Fibroblast of skin of left biceps (primary cell): ENCODE measurements at regions not wholly inside any gene's neighbourhood (a gene's known extent, or its start where the extent isn't known, plus 50 kb on each side); places are given as distances from the start of the nearest gene placed in this dataset.

Experiments used
- DNase-seq, 2 experiments: peaks; one replicate each; pipeline ENCODE4 v3.0.0-alpha.2; 2013; ENCODE audit warnings: low read depth in 2 of 2

- no peak for DNase-seq
Observed at GRCh38 chr14:44010595-44010994, 496.5 kb downstream of the FSCB start.

DNA sequence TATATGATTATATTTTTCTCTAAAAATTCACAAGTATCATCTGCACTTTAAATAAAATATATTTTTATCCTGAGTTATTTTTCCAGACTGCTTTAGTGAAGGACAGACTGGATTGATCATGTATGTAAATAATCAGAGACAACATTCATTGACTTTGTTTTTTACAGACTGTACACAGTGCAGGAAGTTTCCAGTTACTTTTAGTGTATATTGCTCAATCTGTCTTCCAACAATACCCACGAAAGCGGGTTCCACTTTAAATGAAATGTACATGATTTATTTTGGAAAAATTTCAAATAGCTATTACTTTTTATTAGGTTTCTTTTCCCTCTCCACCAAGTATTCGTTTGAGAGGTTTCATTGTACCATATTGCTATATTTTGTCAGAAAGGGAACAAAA lies 497.0 kb downstream of the FSCB start:
- no peak for DNase-seq

DNA sequence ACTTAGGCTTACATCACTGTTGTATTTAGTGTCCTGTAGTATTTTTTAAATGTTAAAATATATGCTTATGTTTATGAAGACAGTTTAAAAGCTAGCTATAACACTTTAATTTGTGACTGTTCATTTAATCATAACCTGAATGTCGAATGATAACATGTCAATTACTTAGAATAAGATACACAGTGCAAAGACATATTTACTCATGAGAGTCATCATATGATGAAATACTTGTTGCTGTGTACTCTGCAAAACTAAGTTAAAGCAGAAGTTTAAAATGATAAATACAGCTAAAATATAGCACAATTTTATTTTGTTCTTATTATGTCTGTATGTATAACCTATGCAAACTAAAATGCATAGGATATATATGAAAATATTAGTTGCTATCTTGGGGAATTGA lies 497.4 kb downstream of the FSCB start:
- DNase-seq, result no peak

DNA sequence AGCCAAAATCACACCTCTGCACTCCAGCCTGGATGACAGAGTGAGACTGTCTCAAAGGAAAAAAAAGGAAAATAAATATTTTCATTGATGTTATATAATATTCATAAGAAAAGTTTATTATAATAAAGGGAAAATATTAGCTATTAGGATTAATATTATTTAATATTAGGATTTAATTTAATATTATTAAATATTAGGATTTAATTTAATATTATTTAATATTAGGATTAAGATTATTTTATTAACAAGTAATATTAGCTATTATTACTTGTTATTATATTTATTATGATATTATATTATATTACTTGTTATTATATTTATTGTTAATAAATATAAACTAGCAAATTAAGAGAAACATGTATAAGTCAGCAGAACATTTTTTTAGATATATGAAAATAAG lies 518.1 kb downstream of the FSCB start:
- no peak for DNase-seq

DNA sequence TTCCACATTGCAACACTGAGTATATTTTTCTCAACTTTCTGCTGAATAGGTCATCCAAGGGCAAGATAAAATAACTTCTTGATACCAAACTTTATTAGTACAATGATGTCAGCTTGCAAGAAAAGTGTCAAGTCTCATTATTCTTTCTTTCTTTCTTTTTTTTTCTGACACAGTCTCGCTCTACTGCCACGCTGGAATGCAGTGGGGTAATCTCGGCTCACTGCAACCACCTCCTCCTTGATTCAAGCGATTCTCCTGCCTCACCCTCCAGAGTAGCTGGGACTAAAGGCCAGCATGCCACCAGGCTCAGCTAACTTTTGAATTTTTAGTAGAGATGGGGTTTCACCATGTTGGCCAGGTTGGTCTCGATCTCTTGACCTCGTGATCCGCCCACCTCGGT lies 523.4 kb downstream of the FSCB start:
- DNase-seq, result no peak

DNA sequence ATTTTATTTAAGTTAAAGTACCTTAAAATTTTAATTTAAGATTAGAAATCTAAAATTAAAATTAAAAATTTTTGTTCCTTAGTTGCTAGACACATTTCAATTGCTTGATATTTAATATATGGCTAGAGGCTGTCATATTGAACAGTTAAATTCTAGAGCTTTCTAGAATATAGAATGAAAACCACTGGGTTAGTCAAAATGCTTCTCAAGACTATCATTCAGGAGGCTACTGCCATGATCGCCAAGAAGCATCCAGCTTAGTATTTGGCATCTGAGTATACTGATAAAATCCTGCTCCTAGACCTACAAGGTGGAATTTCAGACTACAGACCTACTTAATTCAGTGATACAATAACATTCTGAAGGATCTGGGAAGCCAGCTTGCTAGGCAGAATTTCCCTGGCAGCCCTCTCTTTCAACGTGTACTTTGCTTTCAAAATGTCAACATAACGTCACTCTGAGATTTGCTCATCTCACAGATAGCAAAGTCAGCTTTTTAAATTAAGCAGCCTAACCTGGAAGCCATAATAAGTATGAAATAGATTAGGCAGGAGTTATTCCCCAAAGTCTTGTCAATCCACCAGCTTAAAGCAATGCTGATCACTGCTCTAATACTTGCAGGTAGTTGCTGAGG lies 525.8 kb downstream of the FSCB start:
- DNase-seq, result no peak

GRCh38 chr14:43956741-43957140 lies 550.3 kb downstream of the FSCB start:
- no peak for DNase-seq

DNA sequence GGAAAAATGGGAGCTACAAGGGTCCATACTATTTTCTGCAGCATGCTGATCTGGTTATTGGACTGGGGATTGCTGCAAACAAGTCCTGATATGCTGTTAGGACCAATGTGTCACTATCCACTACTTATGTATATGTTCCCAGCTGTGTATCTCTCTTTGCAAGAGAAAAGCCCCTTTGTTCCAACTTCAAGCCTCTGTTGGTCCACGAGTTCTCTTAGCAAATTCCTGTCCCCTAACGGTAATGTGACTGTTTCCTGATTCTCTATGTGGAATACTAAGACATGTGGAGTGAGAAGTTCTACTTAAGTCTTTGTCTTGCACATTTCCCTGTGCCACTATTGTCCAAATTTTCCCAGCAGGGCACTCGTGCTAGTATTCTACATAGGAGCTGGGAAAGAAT lies 557.7 kb downstream of the FSCB start:
- DNase-seq, result no peak

GRCh38 chr14:43939836-43940235 lies 567.2 kb downstream of the FSCB start:
- DNase-seq, result no peak

DNA sequence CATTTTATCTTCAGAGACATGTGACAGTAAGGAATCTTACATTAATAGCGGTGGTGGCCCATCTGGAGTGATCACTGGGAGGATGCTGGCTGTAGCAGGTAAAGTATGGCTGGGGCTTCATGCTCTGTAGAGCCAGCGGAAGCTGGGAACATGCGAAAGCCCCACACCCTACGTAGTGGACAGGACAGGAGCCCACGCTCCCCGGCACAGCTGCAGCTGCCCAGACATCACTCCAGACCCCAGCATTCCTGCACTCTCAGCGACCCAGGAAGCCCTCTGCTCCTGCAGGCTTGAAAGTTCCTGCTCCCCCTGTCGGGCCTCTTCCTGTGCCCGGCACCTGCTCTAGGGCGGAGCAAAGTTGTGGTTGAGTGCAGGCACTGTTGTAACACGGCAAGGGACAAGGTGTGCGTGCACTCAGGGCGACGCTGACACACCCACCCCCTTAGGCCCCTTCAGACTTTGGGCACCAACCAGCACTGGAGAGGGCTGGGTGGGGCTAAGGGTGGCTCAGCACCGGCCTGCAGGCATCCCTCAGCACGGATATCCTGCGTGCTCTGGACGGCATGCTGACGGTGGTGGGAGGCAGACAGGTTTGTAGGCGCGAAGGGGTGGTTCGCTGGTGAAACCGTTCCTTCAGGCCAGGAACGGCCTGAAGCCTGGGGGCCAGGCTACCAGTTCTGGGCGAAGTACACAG lies 568.3 kb downstream of the FSCB start:
- no peak for DNase-seq

- no peak for DNase-seq
Observed at GRCh38 chr14:43937001-43937400, 570.1 kb downstream of the FSCB start.

- DNase-seq, result no peak
Observed at GRCh38 chr14:43934102-43934501, 573.0 kb downstream of the FSCB start.

DNA sequence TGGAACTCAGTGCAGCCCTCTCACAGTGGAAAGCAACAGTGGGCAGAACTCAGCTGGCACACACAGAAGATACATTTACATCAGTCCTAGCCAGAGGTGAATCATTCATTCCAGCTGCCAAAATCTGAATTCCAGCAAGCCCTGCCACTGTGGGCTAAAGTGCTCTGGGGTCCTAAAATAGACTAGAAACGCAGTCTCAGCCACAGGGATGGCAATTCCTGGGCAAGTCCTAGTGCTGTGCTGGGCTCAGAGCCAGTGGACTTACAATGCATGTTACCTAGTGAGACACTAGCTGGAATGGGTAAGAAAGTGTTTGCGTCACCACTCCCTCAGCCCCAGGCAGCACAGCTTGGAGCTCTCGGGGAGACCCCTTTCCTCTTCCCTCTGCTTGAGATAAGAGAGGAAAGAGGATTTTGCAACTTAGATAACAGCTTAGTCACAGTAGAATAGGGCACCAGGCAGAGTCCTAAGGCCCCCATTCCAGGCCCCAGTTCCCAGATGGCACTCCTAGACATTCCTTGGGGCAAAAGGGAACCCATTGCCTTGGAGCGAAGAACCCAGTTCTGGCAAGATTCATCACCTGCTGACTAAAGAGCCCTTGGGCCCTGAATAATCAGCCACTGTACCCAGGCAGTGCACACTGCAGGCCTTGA lies 592.9 kb downstream of the FSCB start:
- no peak for DNase-seq

GRCh38 chr14:43903209-43903608 lies 603.9 kb downstream of the FSCB start:
- DNase-seq, result no peak

DNA sequence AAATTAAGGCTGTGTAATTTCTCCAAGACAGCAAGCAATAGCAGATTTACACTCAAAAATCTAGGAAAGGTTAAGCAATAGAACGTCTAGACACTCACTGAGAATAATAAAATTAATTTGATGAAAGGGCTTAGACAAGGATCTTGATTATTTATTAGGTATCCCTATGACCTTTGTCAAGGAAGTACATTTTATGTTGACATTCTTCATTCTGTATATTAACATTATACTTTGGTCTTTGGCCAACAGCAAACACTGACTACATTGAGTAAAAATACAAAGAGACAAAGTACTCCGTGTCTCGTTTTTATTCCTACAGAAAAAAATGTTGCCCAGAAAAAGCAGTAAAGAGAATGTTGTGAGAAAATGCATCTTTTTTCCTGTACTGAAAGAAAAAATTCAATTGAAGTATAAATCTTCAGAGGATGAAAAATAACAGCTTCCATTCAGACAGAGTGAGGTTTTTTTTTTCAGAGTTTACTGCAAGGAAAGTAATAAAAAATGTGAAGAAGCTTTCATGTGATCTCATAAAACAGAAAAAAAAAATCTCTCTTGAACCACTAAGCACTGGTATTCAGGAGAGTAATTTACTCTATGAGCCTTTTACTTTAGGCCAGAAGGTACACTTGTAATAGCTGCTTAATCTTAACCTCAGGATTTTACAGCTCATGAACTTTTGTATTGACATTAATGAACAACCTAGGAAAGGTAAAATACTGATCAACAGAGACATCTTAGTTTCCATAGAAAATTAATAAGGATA lies 605.0 kb downstream of the FSCB start:
- DNase-seq, result no peak

DNA sequence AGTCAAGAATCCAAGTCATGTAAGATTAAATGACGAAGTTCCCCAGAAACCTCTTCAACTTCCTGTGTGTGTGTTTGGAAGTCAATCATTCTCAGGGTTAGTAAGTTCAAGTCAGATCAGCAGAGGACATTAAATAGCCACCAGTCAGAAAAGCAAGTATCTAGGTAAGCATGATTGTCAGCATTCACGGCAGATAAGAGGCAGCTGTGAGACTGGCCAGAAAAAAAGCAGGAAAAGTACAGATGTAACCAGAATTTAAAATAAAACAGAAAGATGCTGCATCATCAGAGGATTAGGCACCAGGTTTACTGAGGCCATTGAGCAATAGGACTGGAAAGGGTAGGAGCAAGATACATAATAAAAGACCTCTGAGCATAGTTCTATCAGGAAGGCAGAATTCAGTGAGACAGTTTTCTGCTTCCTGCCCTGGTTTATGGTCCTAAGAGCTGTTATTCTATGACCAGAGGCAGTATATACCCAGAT lies 606.9 kb downstream of the FSCB start:
- no peak for DNase-seq

DNA sequence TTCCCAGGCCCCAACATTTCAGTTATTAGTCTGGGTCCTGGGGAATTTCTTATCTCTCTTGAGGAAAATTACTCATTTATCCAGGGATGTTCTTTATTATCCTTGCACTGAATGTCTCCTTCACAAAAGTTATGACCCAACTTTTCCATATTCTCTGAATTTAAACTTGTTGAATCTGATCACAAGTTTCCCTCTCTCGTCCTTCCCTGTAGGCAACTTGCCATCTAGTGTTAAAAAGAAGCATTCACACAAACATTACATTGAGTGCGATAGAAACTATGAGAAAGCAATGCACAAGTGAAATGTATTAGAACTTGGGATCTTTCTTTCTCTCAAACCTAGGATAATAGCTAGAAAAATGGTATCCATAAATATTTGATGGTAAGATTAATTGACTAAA lies 608.4 kb downstream of the FSCB start:
- DNase-seq, result no peak

- no peak for DNase-seq
Observed at GRCh38 chr14:43896044-43896443, 611.0 kb downstream of the FSCB start.

GRCh38 chr14:43894534-43894933 lies 612.5 kb downstream of the FSCB start:
- DNase-seq, result no peak

GRCh38 chr14:43887523-43887922 lies 619.6 kb downstream of the FSCB start:
- DNase-seq, result no peak

GRCh38 chr14:43877351-43877960 lies 629.6 kb downstream of the FSCB start:
- no peak for DNase-seq
